Bone marrow (tissue), 2 donors: ENCODE measurements at regions not wholly inside any gene's neighbourhood (a gene's known extent, or its start where the extent isn't known, plus 50 kb on each side); places are given as distances from the start of the nearest gene placed in this dataset.
"Not testable (repeated sequence)": the region's sequence is repeated elsewhere in the genome, so short reads cannot be mapped to it uniquely, and the experiment has no call there.

ENCODE experiments used
- DNase-seq, 2 donors: peaks; one replicate each; lab custom pipeline; 2025; lab: John Stamatoyannopoulos, UW

DNA sequence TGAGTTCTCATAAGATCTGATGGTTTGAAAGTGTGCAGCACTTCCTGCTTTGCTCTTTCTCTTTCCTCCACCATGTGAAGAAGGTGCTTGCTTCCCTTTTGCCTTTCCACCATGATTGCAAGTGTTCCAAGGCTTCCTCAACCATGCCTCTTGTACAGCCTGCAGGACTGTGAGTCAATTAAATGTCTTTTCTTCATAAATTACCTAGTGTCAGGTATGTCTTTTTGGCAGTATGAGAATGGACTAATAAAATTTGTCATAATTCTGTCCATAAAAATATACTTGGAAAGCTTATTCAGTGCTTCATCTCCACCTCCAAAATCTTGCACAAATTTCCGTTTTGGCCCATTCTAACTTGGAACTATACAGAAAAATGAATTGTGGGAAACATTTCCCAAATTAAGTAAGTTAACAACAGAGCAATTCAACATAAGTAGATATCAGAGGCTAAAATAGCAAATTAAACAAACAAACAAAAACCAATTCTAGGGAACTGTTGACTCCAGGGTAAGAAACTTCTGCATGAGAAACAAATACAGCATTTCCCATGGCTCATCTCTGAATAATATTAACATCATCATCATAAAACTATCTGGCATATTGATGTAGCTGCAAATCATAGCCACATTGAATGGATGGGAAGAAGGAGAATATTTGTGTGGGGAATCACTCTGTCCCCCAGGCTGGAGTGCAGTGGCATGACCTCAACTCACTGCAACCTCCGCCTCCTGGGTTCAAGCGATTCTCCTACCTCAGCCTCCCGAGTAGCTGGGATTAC, 459.5 kb upstream of the FAR2 start:
- DNase-seq = no peak

DNA sequence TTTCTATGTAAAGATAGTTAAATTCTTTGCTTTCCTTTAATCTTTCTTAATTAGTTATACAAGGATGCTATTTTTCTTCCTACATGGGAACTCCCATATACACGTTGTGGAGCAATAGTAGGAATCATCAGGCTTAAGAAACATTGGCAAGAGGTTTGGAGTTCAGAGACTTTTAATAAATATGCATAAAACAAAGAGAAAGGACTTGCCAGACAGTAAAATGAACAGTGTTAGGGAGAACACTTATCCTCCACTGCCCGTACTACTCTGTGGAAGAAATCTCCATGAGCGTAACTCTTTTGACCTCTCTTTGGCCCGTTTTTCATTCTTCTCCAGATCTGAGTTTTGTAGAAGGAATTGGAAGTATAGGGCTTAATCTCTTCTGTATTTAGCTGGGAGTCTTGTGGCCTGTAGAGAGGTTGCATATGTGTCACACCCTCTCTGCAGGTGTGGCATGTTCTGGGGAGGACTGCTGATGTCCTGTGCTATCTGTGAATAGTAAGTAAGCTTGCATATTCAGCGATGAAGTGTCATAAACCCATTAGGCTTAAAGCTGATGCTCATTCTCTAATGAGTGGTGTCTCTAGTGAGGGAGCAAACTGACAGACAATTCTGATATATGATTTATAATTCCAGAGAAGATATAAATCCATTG, 455.4 kb upstream of the FAR2 start:
- no peak for DNase-seq

DNA sequence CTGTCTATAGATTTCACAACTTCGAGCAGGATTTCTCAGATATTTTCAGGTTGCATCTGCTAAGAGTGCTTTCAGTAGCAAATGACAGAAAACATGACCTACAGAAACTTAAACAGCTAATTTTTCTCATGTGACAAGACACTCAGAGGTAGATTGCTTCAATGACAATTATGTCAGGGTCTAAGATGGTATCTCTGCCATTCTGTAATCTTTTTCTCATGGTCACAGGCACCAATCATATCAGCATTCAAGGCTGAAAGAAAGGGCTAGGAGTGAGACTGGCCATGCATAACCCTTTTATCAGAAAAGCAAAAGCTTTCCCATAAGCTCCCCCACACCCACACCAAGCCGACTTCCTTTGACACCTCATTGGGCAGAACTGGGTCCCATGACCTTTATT, 450.5 kb upstream of the FAR2 start:
- DNase-seq = no peak

DNA sequence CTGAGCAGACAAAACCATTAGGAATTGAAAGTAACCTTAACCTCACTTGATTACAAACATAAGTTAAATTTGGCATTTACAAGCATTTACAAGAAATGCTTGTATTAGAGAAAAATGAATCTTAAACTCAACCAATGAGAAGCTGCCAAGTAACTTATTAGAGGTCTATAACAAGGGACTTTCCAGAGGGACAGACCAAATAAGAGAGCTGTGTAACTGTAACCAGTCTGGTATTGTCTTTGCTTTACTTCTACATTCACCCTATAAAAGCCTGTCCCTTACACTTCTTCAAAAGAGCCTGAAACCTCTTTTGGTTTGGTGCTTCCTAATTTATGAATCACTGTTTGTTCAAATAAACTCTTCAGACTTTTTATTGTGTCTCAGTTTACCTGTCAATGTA, 450.0 kb upstream of the FAR2 start:
- no peak for DNase-seq

DNA sequence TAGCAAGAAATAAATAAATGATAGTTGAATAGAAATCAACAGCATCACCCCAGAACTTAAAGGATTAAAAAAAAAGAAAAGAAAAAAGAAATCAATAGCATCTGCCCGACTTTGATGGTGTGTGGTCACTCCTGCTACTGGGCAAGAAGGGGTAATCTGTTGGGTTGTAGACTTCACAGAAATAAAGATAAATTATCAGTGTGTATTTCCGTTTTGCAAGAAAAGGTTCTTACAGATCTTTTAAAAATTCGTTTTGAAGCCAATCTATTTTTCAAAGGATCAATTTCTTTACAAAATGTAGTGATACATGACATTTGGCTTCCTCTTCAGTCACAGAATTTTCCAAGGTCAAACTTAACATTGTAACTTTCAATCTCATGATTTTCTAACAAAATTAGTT, 448.9 kb upstream of the FAR2 start:
- no peak for DNase-seq

DNA sequence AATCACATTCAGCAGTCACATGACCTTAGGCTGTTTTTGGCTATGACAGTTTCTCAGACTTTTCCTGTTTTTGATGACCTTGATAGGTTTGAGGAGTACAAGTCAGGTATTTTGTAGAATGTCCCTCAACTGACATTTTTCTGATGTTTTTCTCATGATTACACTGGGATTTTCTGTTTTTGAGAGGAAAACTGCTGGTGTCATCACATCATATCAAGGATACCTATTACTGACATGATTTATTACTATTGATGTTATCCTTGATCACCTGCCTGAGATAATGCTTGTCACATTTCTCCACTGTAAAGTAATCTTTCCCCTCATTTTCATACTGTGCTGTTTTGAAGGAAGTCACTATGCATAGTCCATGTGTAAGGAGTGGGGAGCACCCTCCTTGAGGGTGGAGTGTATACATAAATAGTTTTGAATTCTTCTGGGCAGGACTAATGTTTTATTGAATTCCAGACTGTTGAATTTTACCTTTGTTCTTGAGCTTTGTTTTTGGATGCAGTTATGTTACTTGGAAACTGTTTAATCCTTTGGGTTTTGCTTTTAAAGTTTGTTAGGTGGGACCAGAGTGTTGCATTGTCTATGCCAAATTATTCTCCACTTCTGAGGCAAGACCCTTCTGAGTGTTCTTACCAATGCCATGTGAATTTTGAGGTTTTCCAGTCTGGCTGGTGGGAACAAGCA, 444.5 kb upstream of the FAR2 start:
- no peak for DNase-seq

DNA sequence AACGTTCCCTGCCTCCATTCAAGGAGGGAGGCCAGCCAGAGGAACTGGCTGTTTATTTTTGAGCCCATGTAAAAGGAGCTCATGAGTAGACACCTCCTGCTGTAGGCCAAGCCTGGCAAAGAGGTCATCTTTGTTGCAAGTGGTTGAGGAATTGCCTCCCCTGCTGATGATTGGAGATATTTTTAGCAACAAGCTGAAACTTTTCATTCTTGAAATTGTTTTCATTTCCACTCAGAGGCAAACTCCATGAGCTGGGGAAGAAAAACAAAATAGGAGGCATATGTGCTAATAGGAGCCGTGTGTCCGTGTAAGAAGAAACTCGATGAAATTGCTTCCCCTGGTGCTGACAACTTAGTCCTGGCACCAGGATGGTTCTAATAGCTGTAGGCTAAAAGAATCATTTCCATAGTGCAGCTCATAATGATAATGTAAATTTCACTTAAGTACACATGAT, 440.1 kb upstream of the FAR2 start:
- no peak for DNase-seq

DNA sequence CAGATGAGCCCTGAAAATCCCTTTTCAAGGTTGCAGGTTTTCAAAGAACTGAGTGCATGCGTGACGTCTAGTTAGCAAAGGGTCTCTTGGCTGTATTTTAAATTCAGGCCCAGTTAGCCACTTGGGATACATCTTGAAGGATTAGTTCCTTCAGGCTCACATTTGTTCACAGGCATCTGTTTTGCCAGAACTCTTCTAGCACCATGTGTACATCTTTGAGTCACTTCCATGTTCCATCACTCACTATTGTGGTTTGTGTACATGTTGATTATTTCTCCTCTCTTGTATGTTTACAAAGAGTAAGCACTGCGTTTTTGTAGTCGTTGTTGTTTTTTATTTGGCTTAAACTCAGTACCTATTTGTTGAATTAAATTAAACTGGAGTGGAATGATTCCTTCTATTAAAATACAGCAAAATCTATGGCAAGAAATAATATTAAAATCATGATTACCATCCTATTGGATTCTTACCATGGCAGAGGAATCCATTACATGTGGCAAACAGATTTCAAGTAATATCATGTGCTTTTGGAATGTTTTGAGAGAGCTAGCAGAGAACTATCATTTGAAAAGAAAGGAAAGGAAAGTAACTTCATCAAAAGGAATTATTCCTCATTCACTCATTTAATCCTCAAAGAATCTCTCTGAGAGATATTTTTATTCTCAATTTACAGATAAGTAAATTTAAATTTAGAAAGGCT, 438.9 kb upstream of the FAR2 start:
- no peak for DNase-seq

DNA sequence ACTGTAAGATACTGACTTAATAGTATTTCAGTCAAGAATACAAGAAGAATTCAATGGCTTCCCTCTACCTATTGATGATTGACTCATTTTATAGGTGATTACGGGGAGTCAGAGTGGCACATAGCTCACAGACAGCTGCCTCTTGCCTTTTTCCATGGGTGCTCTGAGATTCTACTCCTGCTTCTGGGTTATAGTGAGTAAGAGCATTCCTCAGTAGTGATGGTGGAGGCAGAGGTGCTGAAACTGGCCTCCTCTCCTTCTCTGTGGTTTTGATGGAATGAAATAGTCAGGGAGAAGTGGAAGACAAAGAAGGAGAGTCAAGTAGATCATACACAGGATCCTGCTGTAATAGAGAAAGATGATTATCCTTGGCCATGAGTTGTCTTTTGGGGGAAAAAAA, 438.2 kb upstream of the FAR2 start:
- DNase-seq = no peak

DNA sequence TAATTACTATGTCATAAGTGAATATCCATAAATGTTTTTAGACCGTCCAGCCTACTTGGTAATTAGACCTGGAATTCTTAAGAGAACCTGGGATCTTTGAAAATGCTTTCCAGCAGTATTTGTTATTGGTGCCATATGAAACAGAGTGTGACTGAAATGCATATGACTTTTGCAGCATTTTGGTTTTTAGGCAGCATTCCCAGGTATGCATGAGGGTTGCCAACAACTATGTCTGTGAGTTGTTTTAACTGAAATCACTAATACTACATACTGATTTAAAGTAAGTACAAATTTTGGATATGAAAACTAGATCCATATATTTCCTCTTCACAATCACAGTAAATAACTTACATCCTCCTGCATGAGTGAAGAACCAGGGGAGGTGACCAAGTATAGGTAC, 437.7 kb upstream of the FAR2 start:
- no peak for DNase-seq

DNA sequence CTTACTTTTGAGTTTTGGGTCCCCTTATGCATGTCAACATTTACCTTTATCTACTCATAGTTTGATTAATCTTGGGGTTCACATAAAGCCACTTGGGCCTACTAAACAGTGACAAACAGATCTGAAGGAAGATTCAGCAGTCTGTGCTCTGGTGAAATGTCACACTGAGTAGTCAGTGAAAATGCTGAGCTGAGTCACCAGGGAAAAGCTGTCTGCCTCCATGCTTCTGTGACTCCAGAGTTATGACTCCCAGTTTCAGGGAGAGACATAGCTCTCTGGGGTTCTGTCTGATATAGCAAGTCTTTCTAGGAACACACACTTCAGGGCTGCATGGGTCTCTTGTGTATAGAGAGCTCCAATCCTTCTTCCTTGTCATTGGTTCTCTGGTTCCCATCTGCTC, 406.3 kb upstream of the FAR2 start:
- DNase-seq = no peak

DNA sequence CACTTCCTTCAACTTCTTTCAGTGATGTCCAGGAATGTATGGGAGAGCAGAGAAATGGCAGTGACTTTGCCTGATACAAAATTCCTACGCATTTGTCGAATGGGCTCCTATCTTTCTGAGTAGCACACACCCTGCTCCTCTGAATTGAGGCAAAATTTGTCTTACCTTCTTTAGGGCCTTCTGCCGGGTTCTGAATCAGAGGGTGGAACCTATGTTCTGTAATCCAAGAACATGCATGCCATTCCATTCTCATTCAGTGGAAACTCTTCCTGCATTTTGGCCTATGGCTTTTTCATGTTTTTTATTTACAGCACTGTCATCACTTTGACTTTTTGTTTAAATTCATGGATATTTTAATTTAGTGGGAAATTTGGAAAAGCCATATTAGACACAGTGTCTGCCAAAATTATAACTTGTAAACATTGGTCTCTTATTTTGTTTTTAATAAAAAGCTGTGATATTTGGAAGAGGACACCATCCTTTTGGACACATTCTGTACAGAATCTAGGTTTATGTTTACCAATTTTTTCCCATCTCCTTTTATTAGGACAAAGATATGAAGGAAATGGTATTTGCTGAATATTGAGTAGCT, 402.2 kb upstream of the FAR2 start:
- no peak for DNase-seq

DNA sequence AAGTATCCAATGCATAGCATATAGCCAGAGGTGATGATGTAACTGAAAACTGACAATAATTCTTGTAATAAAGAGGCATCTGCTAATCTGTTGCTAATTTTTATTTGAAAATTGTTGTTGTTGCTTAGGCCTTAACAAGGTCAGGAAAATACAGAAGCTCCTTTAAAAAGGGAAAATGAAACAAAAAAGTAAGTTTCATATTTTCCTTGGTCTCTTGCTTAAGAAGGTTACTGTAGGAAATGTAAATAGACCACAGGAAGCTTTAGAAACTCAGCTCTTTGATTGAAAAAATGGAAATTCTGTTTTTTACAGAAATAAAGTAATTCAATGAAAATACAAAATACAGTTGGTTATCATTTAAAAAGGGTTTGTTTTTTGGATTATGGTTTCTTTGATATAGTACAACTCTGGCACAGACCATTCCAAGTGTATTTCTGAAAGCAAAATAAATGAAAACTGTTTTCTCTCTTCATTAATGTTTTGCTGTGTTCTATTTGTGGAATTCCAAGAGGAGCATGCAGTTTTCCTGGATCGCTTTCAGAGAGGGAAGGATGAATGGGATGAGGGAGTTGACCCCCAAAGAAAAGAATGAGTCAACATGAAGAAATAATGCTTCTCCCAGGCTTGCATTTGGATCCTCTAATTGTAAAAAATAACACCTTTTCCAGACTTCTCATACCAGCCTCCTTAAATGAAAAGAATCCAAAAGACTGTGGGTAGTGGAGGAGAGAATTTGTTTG, 398.0 kb upstream of the FAR2 start:
- no peak for DNase-seq

DNA sequence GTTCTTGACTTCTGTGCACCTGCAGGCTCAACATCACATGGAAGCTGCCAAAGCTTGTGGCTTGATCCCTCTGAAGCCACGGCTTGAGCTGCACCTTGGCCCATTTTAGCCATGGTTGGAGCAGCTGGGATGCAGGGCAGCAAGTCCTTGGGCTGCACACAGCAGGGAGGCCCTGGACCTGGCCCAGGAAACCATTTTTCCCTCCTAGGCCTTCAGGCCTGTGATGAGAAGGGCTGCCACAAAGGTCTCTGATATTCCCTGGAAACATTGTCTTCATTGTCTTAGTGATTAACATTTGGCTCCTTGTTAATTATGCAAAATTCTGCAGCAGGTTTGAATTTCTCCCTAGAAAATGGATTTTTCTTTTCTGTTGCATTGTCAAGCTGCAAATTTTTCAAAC, 394.1 kb upstream of the FAR2 start:
- no peak for DNase-seq

DNA sequence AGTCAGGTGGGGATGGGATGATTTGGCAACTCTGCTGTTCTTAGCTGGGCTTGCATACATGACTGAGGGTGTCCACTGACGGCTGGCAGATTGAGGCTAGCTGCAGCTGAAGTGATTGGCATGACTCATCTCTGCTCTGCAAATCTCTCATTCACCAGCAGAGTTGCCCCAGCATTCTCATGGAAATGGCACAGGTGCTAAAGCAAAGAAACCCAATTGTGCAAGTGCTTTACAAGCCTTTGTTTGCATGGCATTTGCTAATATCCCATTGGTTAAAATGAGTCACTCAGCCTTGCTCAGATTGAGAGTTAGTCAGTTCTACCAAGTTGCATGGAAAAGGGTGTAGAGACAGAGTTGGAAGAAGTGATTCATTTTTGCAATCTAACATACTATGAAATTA, 389.7 kb upstream of the FAR2 start:
- DNase-seq = no peak

DNA sequence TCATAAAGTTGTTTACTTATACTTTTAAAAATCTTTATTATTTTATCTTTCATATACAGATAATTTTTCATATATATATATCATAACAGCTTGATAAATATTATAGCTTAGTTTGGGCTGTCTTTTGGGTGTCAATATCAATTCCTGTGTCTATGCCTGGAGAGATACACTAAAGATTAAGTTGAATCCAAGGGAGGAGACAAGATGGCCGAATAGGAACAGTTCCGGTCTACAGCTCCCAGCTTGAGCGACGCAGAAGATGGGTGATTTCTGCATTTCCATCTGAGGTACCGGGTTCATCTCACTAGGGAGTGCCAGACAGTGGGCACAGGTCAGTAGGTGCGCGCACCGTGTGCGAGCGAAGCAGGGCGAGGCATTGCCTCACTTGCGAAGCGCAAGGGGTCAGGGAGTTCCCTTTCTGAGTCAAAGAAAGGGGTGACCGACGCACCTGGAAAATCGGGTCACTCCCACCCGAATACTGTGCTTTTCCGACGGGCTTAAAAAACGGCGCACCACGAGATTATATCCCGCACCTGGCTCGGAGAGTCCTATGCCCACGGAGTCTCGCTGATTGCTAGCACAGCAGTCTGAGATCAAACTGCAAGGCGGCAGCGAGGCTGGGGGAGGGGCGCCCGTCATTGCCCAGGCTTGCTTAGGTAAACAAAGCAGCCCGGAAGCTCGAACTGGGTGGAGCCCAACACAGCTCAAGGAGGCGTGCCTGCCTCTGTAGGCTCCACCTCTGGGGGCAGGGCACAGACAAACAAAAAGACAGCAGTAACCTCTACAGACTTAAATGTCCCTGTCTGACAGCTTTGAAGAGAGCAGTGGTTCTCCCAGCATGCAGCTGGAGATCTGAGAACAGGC, 388.8 kb upstream of the FAR2 start:
- DNase-seq = not testable (repeated sequence)

DNA sequence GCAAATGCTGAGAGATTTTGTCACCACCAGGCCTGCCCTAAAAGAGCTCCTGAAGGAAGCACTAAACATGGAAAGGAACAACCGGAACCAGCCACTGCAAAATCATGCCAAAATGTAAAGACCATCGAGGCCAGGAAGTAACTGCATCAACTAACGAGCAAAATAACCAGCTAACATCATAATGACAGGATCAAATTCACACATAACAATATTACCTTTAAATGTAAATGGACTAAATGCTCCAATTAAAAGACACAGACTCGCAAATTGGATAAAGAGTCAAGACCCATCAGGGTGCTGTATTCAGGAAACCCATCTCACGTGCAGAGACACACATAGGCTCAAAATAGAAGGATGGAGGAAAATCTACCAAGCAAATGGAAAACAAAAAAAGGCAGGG, 387.2 kb upstream of the FAR2 start:
- DNase-seq = not testable (repeated sequence)

DNA sequence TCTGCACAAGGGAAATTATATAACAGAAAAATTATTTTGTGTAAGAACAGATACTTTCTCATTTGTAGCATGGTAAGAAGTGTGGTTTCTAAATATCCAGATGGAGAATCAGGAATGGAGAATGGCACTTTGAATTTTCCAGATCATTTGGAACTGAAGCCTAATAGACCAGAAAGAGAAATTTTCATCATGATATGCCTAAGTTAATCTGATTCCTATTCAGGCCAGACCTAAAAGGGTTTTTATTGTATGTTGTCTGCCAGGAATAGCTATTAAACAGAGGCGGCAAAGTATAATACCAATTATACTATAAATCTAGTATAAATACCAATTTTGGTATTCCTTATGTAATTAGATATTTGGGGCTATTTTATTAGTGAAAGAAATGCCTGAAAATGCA, 382.7 kb upstream of the FAR2 start:
- no peak for DNase-seq

DNA sequence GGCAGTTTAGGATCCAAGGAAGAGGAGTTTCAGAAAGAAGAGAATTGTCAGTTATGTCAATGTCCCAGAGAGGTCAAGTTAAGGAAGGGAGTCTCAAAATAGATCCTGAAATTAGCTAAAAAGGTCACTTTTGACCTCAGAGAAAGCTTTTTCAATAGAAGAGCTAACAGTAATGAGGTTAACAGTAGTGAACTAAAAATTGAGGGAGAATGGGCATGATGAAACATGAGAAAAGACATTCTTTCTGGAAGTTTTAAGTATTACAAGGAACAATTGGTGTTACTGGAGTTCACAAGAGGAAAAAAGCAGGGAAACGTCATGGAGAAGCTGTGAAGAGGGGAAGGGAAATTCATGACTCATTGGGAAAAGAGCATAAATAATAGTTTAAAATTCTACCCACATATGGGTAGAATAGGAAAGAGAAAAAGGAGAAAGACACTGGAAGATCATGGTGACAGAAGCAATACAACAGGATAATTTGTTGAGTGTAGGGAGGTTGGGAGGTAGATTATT, 381.2 kb upstream of the FAR2 start:
- no peak for DNase-seq

DNA sequence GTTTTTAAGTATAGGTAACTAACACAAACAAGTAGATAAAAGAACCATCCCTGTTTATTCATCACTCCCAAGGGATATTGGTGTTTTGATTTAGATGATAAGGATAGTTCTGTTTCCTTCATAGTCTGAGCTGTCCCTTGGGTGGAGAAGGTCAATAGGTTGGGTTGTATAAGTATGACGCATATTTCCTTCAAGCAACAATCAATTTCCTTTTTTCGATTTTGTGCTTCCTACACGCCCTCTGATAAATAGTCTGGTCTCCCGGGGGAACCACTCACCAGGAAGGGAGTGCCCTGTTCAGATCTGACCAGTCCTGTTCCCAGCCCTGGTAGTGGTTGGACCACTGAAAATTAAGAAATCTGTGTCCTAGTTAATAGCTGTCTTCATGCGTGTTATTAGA, 378.8 kb upstream of the FAR2 start:
- no peak for DNase-seq
